CD4-positive, alpha-beta T cell treated with Interleukin-15 for 4 hours (primary cell): ENCODE measurements at regions not wholly inside any gene's neighbourhood (a gene's known extent, or its start where the extent isn't known, plus 50 kb on each side); places are given as distances from the start of the nearest gene placed in this dataset.
"Not testable (repeated sequence)": the region's sequence is repeated elsewhere in the genome, so short reads cannot be mapped to it uniquely, and the experiment has no call there.

ENCODE experiments used
- DNase-seq: peaks from one replicate; pipeline ENCODE4 v3.0.0-alpha.2; 2020; ENCODE audit warnings: low spot score

GRCh38 chr21:33993286-33994231 lies 78.0 kb upstream of the ATP5PO start:
- no peak for DNase-seq

GRCh38 chr21:33992412-33992811 lies 76.8 kb upstream of the ATP5PO start:
- not testable (repeated sequence) for DNase-seq

GRCh38 chr21:33991133-33991532 lies 75.5 kb upstream of the ATP5PO start:
- no peak for DNase-seq

- no peak for DNase-seq
Measured at GRCh38 chr21:33989440-33989839, 73.8 kb upstream of the ATP5PO start.

GRCh38 chr21:33988237-33989017 lies 72.8 kb upstream of the ATP5PO start:
- no peak for DNase-seq

- no peak for DNase-seq
Measured at GRCh38 chr21:33987461-33987860, 71.9 kb upstream of the ATP5PO start.

GRCh38 chr21:33985117-33986050 lies 69.8 kb upstream of the ATP5PO start:
- no peak for DNase-seq

- DNase-seq = no peak
Measured at GRCh38 chr21:33984021-33984481, 68.4 kb upstream of the ATP5PO start.

- no peak for DNase-seq
Measured at GRCh38 chr21:33981391-33982101, 65.9 kb upstream of the ATP5PO start.

GRCh38 chr21:33980276-33980916 lies 64.8 kb upstream of the ATP5PO start:
- no peak for DNase-seq

GRCh38 chr21:33978585-33978984 lies 63.0 kb upstream of the ATP5PO start:
- DNase-seq = no peak

GRCh38 chr21:33977721-33978369 lies 62.2 kb upstream of the ATP5PO start:
- DNase-seq = no peak

- DNase-seq = no peak
Measured at GRCh38 chr21:33977017-33977720, 61.6 kb upstream of the ATP5PO start.

GRCh38 chr21:33976082-33977016 lies 60.7 kb upstream of the ATP5PO start:
- DNase-seq = peak; percentile 88

GRCh38 chr21:33975548-33976081 lies 60.0 kb upstream of the ATP5PO start:
- DNase-seq = peak; percentile 92

GRCh38 chr21:33974513-33975468 lies 59.2 kb upstream of the ATP5PO start:
- DNase-seq = no peak

GRCh38 chr21:33973268-33973667 lies 57.7 kb upstream of the ATP5PO start:
- no peak for DNase-seq
